ENCODE measurements at regions not wholly inside any gene's neighbourhood (a gene's known extent, or its start where the extent isn't known, plus 50 kb on each side); places are given as distances from the start of the nearest gene placed in this dataset.

GRCh38 chr3:154029926-154030325, 91.3 kb upstream of the ARHGEF26 start:
- DNase-seq (ENCODE audit: low read depth, low spot score) (no peak), ATAC-seq (no peak)
- H3K9me3 ChIP-seq (ENCODE audit: control insufficient read depth in 1 of 2, insufficient read depth in 1 of 2, low read depth in 1 of 2, low read length in 2 of 2) = no peaks in the 10 kb centered on the region
- no TSS peak for BruUV-seq (replicated peaks)
- no peaks in the 10 kb centered on the region for H3K27me3 ChIP-seq (ENCODE audit: insufficient read depth, low read length)
- no peak for TF ChIP-seq CTCF (IDR thresholded peaks at IDR 0.05 in 2 of 3, conservative IDR thresholded peaks at IDR 0.05 in 1 of 3; ENCODE audit: borderline replicate concordance in 1 of 3, insufficient read depth in 1 of 3, low read depth in 2 of 3, low read length in 2 of 3)
- no peak for TF ChIP-seq SRF (IDR thresholded peaks at IDR 0.05; ENCODE audit: low read depth)
- TF ChIP-seq EGR1 (IDR thresholded peaks at IDR 0.05; ENCODE audit: low read depth) = no peak
- TF ChIP-seq ZBTB33 (IDR thresholded peaks at IDR 0.05; ENCODE audit: extremely low read depth, insufficient replicate concordance, low read length) = no peak
- no peaks in the 10 kb centered on the region for H3K9me2 ChIP-seq (ENCODE audit: insufficient read depth)
- H3K4me3 ChIP-seq (replicated peaks in 1 of 2; ENCODE audit: low read depth in 1 of 2, low read length in 2 of 2) = no peak overlapping the region
- no peak overlapping the region for H3K9ac ChIP-seq (ENCODE audit: low read length)
- intact Hi-C loops (cut with micrococcal nuclease) = no loop called here
- H3K4me2 ChIP-seq (ENCODE audit: low read length) = no peak overlapping the region
- no peak overlapping the region for H2AFZ ChIP-seq (ENCODE audit: low read depth, low read length, poor library complexity, severe bottlenecking)
- ChIA-PET CTCF (no interaction called here), RAD21 (ENCODE audit: low non-redundant PET in 1 of 2, low total read pairs in 2 of 2, uncharacterized antibody in 2 of 2, unreplicated experiment in 2 of 2) (no interaction called here), POLR2A (no interaction called here)
- H3K36me3 ChIP-seq (ENCODE audit: control insufficient read depth in 1 of 2, insufficient read depth in 2 of 2, low read length in 2 of 2) = no peaks in the 10 kb centered on the region
- H4K20me1 ChIP-seq (ENCODE audit: insufficient read depth) = no peaks in the 10 kb centered on the region
- H3K4me1 ChIP-seq (ENCODE audit: control insufficient read depth in 1 of 2, insufficient read depth in 2 of 2, low read length in 2 of 2) = no peaks in the 10 kb centered on the region
- no peak overlapping the region for H3K27ac ChIP-seq (ENCODE audit: low read depth, low read length)
- no peaks in the 10 kb centered on the region for H3K79me2 ChIP-seq (ENCODE audit: insufficient read depth, low read length)

GRCh38 chr3:154034797-154035330, 86.3 kb upstream of the ARHGEF26 start:
- no TSS peak for BruUV-seq (replicated peaks)
- ChIA-PET CTCF (no interaction called here), RAD21 (ENCODE audit: low non-redundant PET in 1 of 2, low total read pairs in 2 of 2, uncharacterized antibody in 2 of 2, unreplicated experiment in 2 of 2) (no interaction called here), POLR2A (no interaction called here)
- no peak overlapping the region for H2AFZ ChIP-seq (ENCODE audit: low read depth, low read length, poor library complexity, severe bottlenecking)
- no peaks in the 10 kb centered on the region for H3K79me2 ChIP-seq (ENCODE audit: insufficient read depth, low read length)
- no peak overlapping the region for H3K9ac ChIP-seq (ENCODE audit: low read length)
- no peaks in the 10 kb centered on the region for H3K27me3 ChIP-seq (ENCODE audit: insufficient read depth, low read length)
- no peak overlapping the region for H3K4me3 ChIP-seq (replicated peaks in 1 of 2; ENCODE audit: low read depth in 1 of 2, low read length in 2 of 2)
- H3K4me1 ChIP-seq (ENCODE audit: control insufficient read depth in 1 of 2, insufficient read depth in 2 of 2, low read length in 2 of 2) = no peaks in the 10 kb centered on the region
- H3K27ac ChIP-seq (ENCODE audit: low read depth, low read length) = no peak overlapping the region
- H4K20me1 ChIP-seq (ENCODE audit: insufficient read depth) = no peaks in the 10 kb centered on the region
- no peaks in the 10 kb centered on the region for H3K36me3 ChIP-seq (ENCODE audit: control insufficient read depth in 1 of 2, insufficient read depth in 2 of 2, low read length in 2 of 2)
- no peaks in the 10 kb centered on the region for H3K9me2 ChIP-seq (ENCODE audit: insufficient read depth)
- H3K4me2 ChIP-seq (ENCODE audit: low read length) = no peak overlapping the region
- ATAC-seq (no peak), DNase-seq (ENCODE audit: low read depth, low spot score) (no peak)
- no peaks in the 10 kb centered on the region for H3K9me3 ChIP-seq (ENCODE audit: control insufficient read depth in 1 of 2, insufficient read depth in 1 of 2, low read depth in 1 of 2, low read length in 2 of 2)
- intact Hi-C loops (cut with micrococcal nuclease) = no loop called here
- TF ChIP-seq ZFX (IDR thresholded peaks at IDR 0.05) (no peak), CEBPB (IDR thresholded peaks at IDR 0.05; ENCODE audit: low read depth) (no peak), ATF3 (IDR thresholded peaks at IDR 0.05) (no peak), SP1 (IDR thresholded peaks at IDR 0.05; ENCODE audit: low read depth) (no peak), EZH2 (IDR thresholded peaks at IDR 0.05) (no peak), TCF7L2 (IDR thresholded peaks at IDR 0.05; ENCODE audit: borderline replicate concordance, extremely low read depth, insufficient read depth, insufficient read length) (no peak), ELF1 (IDR thresholded peaks at IDR 0.05; ENCODE audit: borderline replicate concordance, low read depth) (no peak), FOSL1 (IDR thresholded peaks at IDR 0.05; ENCODE audit: low read depth) (no peak), SRF (IDR thresholded peaks at IDR 0.05; ENCODE audit: low read depth) (no peak), SIN3A (IDR thresholded peaks at IDR 0.05; ENCODE audit: low read depth) (no peak), CTCF (IDR thresholded peaks at IDR 0.05 in 2 of 3, conservative IDR thresholded peaks at IDR 0.05 in 1 of 3; ENCODE audit: borderline replicate concordance in 1 of 3, insufficient read depth in 1 of 3, low read depth in 2 of 3, low read length in 2 of 3) (no peak), CBX3 (IDR thresholded peaks at IDR 0.05; ENCODE audit: low read depth) (no peak)

Measured in HCT116 (cell line).